IMR-90 (cell line): ENCODE measurements at regions not wholly inside any gene's neighbourhood (a gene's known extent, or its start where the extent isn't known, plus 50 kb on each side); places are given as distances from the start of the nearest gene placed in this dataset.

Experiments used
- ATAC-seq: fragments of 200-7000 bp; cut with Tn5 transposase; 2 replicates; pipeline ENCODE4 v1.9.1; 2020; ENCODE audit warnings: low read depth, mild to moderate bottlenecking, moderate library complexity
- BruUV-seq: library from RNA; stranded (reverse); fragments of 400-500 nt; replicated peaks from 2 replicates; lab custom pipeline; 2021; lab: Mats Ljungman, UMichigan
- CTCF ChIA-PET: fragments of 300-600 bp; formaldehyde crosslinking; extraction: SDS; loops from one replicate; lab custom pipeline; 2021; ENCODE audit warnings: antibody characterized with exemption; lab: Yijun Ruan, JAX
- POLR2A ChIA-PET: fragments of 300-600 bp; sonication (Branson Sonifier 250); formaldehyde crosslinking; loops from one replicate; lab custom pipeline; 2022; ENCODE audit warnings: antibody characterized with exemption; ENCODE audit not compliant: unreplicated experiment; lab: Charles Lee
- DNase-seq: peaks from one replicate; pipeline ENCODE4 v3.0.0; 2013
- H2AFZ ChIP-seq: replicated peaks from 2 replicates; pipeline ENCODE3; 2013; ENCODE audit warnings: low read length, mild to moderate bottlenecking; ENCODE audit not compliant: poor library complexity
- H2AK5ac ChIP-seq: 2 replicates; pipeline ENCODE4 v1.6.1; 2013; ENCODE audit warnings: low read depth, low read length, inconsistent platforms
- H2AK9ac ChIP-seq: replicated peaks from 2 replicates; pipeline ENCODE3; 2013; ENCODE audit warnings: mild to moderate bottlenecking, low read depth, low read length, moderate library complexity; ENCODE audit not compliant: poor library complexity
- H2BK120ac ChIP-seq: 2 replicates; pipeline ENCODE4 v1.6.1; 2013; ENCODE audit warnings: low read depth, low read length, inconsistent platforms
- H2BK15ac ChIP-seq: 3 replicates; pipeline ENCODE4 v1.6.1; 2013; ENCODE audit warnings: low read depth, low read length, inconsistent platforms
- H2BK20ac ChIP-seq: 2 replicates; pipeline ENCODE4 v1.6.1; 2013; ENCODE audit warnings: low read depth, mild to moderate bottlenecking, inconsistent platforms, low read length, moderate library complexity
- H2BK5ac ChIP-seq: 2 replicates; pipeline ENCODE4 v1.6.1; 2013; ENCODE audit warnings: mild to moderate bottlenecking, low read depth, low read length, inconsistent platforms; ENCODE audit not compliant: poor library complexity, severe bottlenecking
- H3K14ac ChIP-seq: replicated peaks from 2 replicates; pipeline ENCODE4 v1.6.1; 2013; ENCODE audit warnings: low read depth, low read length, inconsistent platforms
- H3K18ac ChIP-seq: 2 replicates; pipeline ENCODE4 v1.6.1; 2013; ENCODE audit warnings: low read depth, low read length, control low read depth
- H3K23ac ChIP-seq: 2 replicates; pipeline ENCODE4 v1.6.1; 2013; ENCODE audit warnings: low read depth, low read length, inconsistent platforms
- H3K27ac ChIP-seq: 2 replicates; pipeline ENCODE4 v1.5.1; 2013; ENCODE audit warnings: mild to moderate bottlenecking, control low read depth, low read length; ENCODE audit not compliant: insufficient read depth
- H3K27me3 ChIP-seq: 2 replicates; pipeline ENCODE4 v1.6.1; 2013; ENCODE audit warnings: low read length; ENCODE audit not compliant: control insufficient read depth, insufficient read depth
- H3K36me3 ChIP-seq: 2 replicates; pipeline ENCODE4 v1.6.1; 2013; ENCODE audit warnings: low read length, mixed read lengths; ENCODE audit not compliant: control insufficient read depth, insufficient read depth
- H3K4ac ChIP-seq: 2 replicates; pipeline ENCODE4 v1.6.1; 2013; ENCODE audit warnings: low read depth, low read length, inconsistent platforms
- H3K4me1 ChIP-seq: 2 replicates; pipeline ENCODE4 v1.6.1; 2013; ENCODE audit warnings: low read length, mixed read lengths; ENCODE audit not compliant: control insufficient read depth, insufficient read depth
- H3K4me2 ChIP-seq: 2 replicates; pipeline ENCODE4 v1.6.1; 2013; ENCODE audit warnings: low read depth, mild to moderate bottlenecking, control low read depth, low read length, moderate library complexity
- H3K4me3 ChIP-seq: 2 replicates; pipeline ENCODE4 v1.5.1; 2013; ENCODE audit warnings: low read depth, mild to moderate bottlenecking, control low read depth, low read length, moderate library complexity; ENCODE audit not compliant: insufficient read depth
- H3K56ac ChIP-seq: 2 replicates; pipeline ENCODE4 v1.6.1; 2013; ENCODE audit warnings: low read length, inconsistent platforms; ENCODE audit not compliant: insufficient read depth; ENCODE audit errors: extremely low read depth
- H3K79me1 ChIP-seq, 2 experiments: 2 replicates each; pipeline ENCODE4 v1.6.1; 2013; ENCODE audit warnings: low read length in 2 of 2, inconsistent platforms in 1 of 2, low read depth in 1 of 2
- H3K9ac ChIP-seq: 2 replicates; pipeline ENCODE4 v1.6.1; 2013; ENCODE audit warnings: low read depth, low read length, control low read depth
- H3K9me1 ChIP-seq: 2 replicates; pipeline ENCODE4 v1.6.1; 2013; ENCODE audit warnings: low read length, inconsistent platforms; ENCODE audit not compliant: insufficient read depth
- H3K9me3 ChIP-seq: 2 replicates; pipeline ENCODE4 v1.6.1; 2013; ENCODE audit warnings: low read length; ENCODE audit not compliant: control insufficient read depth, insufficient read depth
- H4K20me1 ChIP-seq: 2 replicates; pipeline ENCODE4 v1.6.1; 2013; ENCODE audit warnings: low read length, inconsistent platforms; ENCODE audit not compliant: insufficient read depth
- H4K5ac ChIP-seq: 2 replicates; pipeline ENCODE4 v1.6.1; 2013; ENCODE audit warnings: mild to moderate bottlenecking, low read depth, low read length, control low read depth
- H4K8ac ChIP-seq, 2 experiments: 2 replicates each; pipeline ENCODE4 v1.6.1; 2013; ENCODE audit warnings: low read depth in 2 of 2, low read length in 2 of 2, control low read depth in 1 of 2, inconsistent platforms in 1 of 2
- H4K91ac ChIP-seq: 2 replicates; pipeline ENCODE4 v1.6.1; 2013; ENCODE audit warnings: low read depth, low read length, inconsistent platforms; ENCODE audit not compliant: insufficient read depth
- BHLHE40 ChIP-seq: fragments of 150-350 bp; IDR thresholded peaks from 2 replicates; pipeline ENCODE4 v1.6.1; 2016; ENCODE audit warnings: mild to moderate bottlenecking, low read depth, low read length
- CHD1 ChIP-seq: IDR thresholded peaks from 2 replicates; pipeline ENCODE4 v1.6.1; 2012; ENCODE audit warnings: low read depth, low read length, improper control_type of control experiment
- CTCF ChIP-seq: conservative IDR thresholded peaks from 2 replicates; pipeline ENCODE4 v1.5.1; 2012; ENCODE audit warnings: mild to moderate bottlenecking, low read depth, low read length, improper control_type of control experiment
- FOS ChIP-seq: fragments of 150-350 bp; IDR thresholded peaks from 2 replicates; pipeline ENCODE4 v1.6.1; 2016; ENCODE audit warnings: low read depth, low read length
- MAZ ChIP-seq: IDR thresholded peaks from 2 replicates; pipeline ENCODE4 v1.6.1; 2012; ENCODE audit warnings: low read depth, mild to moderate bottlenecking, low read length, improper control_type of control experiment, moderate library complexity, borderline replicate concordance
- MXI1 ChIP-seq: IDR thresholded peaks from 2 replicates; pipeline ENCODE4 v1.6.1; 2012; ENCODE audit warnings: low read depth, mild to moderate bottlenecking, low read length, moderate library complexity, borderline replicate concordance
- NFE2L2 ChIP-seq: fragments of 150-350 bp; IDR thresholded peaks from 2 replicates; pipeline ENCODE4 v1.6.1; 2016; ENCODE audit warnings: low read depth, mild to moderate bottlenecking, low read length
- POLR2A ChIP-seq: IDR thresholded peaks from 2 replicates; pipeline ENCODE4 v1.6.1; 2012; ENCODE audit warnings: mild to moderate bottlenecking, low read depth, low read length
- RAD21 ChIP-seq: IDR thresholded peaks from 2 replicates; pipeline ENCODE4 v1.6.1; 2012; ENCODE audit warnings: low read length, improper control_type of control experiment
- SMC3 ChIP-seq: fragments of 150-350 bp; IDR thresholded peaks from 2 replicates; pipeline ENCODE4 v1.6.1; 2016; ENCODE audit warnings: low read depth, mild to moderate bottlenecking, antibody characterized with exemption, low read length, moderate library complexity
- USF2 ChIP-seq: fragments of 150-350 bp; IDR thresholded peaks from 2 replicates; pipeline ENCODE4 v1.6.1; 2017; ENCODE audit warnings: mild to moderate bottlenecking, antibody characterized with exemption, low read length, low read depth
- WGBS, 2 experiments: methylation state at CpG; one replicate each; pipeline versions ENCODE4 v1.1.5 to v1.1.7; 2013; ENCODE audit warnings: missing lambda C conversion rate in 2 of 2; ENCODE audit not compliant: insufficient read length in 1 of 2; ENCODE audit errors: extremely low coverage in 2 of 2; 5-methylcytosine and 5-hydroxymethylcytosine counted together
- dilution Hi-C: fragments of 300-500 bp; cut with HindIII; formaldehyde crosslinking; loops from one replicate; pipeline ENCODE4 v1.14.3; 2018; ENCODE audit warnings: low sequenced_read_pairs; ENCODE audit not compliant: unreplicated experiment
- in situ Hi-C: fragments of 300-500 bp; cut with MboI; formaldehyde crosslinking; loops from 3 replicates; pipeline ENCODE4 v1.14.3; 2019; ENCODE audit warnings: low sequenced_read_pairs, inconsistent platforms, mixed read lengths
- intact Hi-C: fragments of 100-400 bp; cut with micrococcal nuclease; formaldehyde crosslinking; loops from 2 replicates; pipeline ENCODE4 v1.10.0; 2022

GRCh38 chr21:16634515-16634914 lies 878.3 kb upstream of the CXADR start:
- H3K4ac ChIP-seq, result no peak overlapping the region
- no peak overlapping the region for H2AK9ac ChIP-seq
- H4K91ac ChIP-seq, result no peak overlapping the region
- intact Hi-C loops, result no loop called here
- H3K4me2 ChIP-seq, result no peak overlapping the region
- ChIA-PET CTCF (interaction anchor here (0.6 to 0.7 kb wide), 2 partner anchors 9 to 148 kb away, joined by 3 to 4 read pairs; no protein-coding TSS in a partner anchor), POLR2A (no interaction called here)
- no peaks in the 10 kb centered on the region for H4K20me1 ChIP-seq
- no peak overlapping the region for H3K9ac ChIP-seq
- H2BK15ac ChIP-seq, result no peak overlapping the region
- no peaks in the 10 kb centered on the region for H3K36me3 ChIP-seq
- no peak overlapping the region for H3K4me3 ChIP-seq
- H2BK5ac ChIP-seq, result no peak overlapping the region
- no peak overlapping the region for H2BK20ac ChIP-seq
- no CpG with 5 or more reads among the region's 4 CpGs for WGBS, 2 experiments
- dilution Hi-C loops, result no loop called here
- H4K5ac ChIP-seq, result no peak overlapping the region
- H3K14ac ChIP-seq, result no peak overlapping the region
- no peak overlapping the region for H3K18ac ChIP-seq
- H3K23ac ChIP-seq, result no peak overlapping the region
- TF ChIP-seq FOS, result no peak
- TF ChIP-seq USF2, result no peak
- TF ChIP-seq RAD21, result no peak
- TF ChIP-seq BHLHE40, result no peak
- no peak for TF ChIP-seq SMC3
- no peak for TF ChIP-seq POLR2A
- TF ChIP-seq MAZ, result no peak
- TF ChIP-seq CHD1, result no peak
- TF ChIP-seq MXI1, result no peak
- no peak for TF ChIP-seq NFE2L2
- TF ChIP-seq CTCF, result no peak
- no peak overlapping the region for H2AFZ ChIP-seq
- no peak overlapping the region for H3K56ac ChIP-seq
- no peak for ATAC-seq
- in situ Hi-C loops, result no loop called here
- H3K27me3 ChIP-seq, result no peaks in the 10 kb centered on the region
- DNase-seq, result no peak
- no peaks in the 10 kb centered on the region for H3K9me3 ChIP-seq
- BruUV-seq, result no TSS peak
- no peaks in the 10 kb centered on the region for H3K79me1 ChIP-seq
- no peak overlapping the region for H2BK120ac ChIP-seq
- H4K8ac ChIP-seq, result no peak overlapping the region
- no peak overlapping the region for H3K27ac ChIP-seq
- H2AK5ac ChIP-seq, result no peak overlapping the region
- H3K4me1 ChIP-seq, result no peaks in the 10 kb centered on the region
- H3K9me1 ChIP-seq, result no peaks in the 10 kb centered on the region
